BLaER1 (cell line): ENCODE measurements at regions not wholly inside any gene's neighbourhood (a gene's known extent, or its start where the extent isn't known, plus 50 kb on each side); places are given as distances from the start of the nearest gene placed in this dataset.
"Not testable (repeated sequence)": the region's sequence is repeated elsewhere in the genome, so short reads cannot be mapped to it uniquely, and the experiment has no call there.

Experiments used
- H3K27ac ChIP-seq: shearing (Covaris generic); formaldehyde crosslinking; 2 replicates; pipeline ENCODE4 v1.8.1; 2022
- H3K27me3 ChIP-seq: shearing (Covaris generic); formaldehyde crosslinking; 2 replicates; pipeline ENCODE4 v1.8.1; 2022
- H3K36me3 ChIP-seq: shearing (Covaris generic); formaldehyde crosslinking; 2 replicates; pipeline ENCODE4 v1.8.1; 2022
- H3K4me1 ChIP-seq: shearing (Covaris generic); formaldehyde crosslinking; 2 replicates; pipeline ENCODE4 v1.8.1; 2022
- H3K4me2 ChIP-seq: shearing (Covaris generic); formaldehyde crosslinking; 2 replicates; pipeline ENCODE4 v1.8.1; 2022
- H3K4me3 ChIP-seq: shearing (Covaris generic); formaldehyde crosslinking; 2 replicates; pipeline ENCODE4 v1.8.1; 2022
- H3K9ac ChIP-seq: shearing (Covaris generic); formaldehyde crosslinking; 2 replicates; pipeline ENCODE4 v1.8.1; 2022
- H3K9me3 ChIP-seq: shearing (Covaris generic); formaldehyde crosslinking; 2 replicates; pipeline ENCODE4 v1.8.1; 2022
- H4K20me1 ChIP-seq: shearing (Covaris generic); formaldehyde crosslinking; 2 replicates; pipeline ENCODE4 v1.8.1; 2022
- Cebpa-rat ChIP-seq: shearing (Covaris generic); IDR thresholded peaks from 2 replicates; pipeline ENCODE4 v1.8.1; 2022

GRCh38 chr2:8344144-8345097, 337.4 kb upstream of the ID2 start:
- no peak for TF ChIP-seq Cebpa-rat
- H3K9me3 ChIP-seq = peaks cover 7% of the 10 kb centered on the region
- no peaks in the 10 kb centered on the region for H3K4me1 ChIP-seq
- H3K27me3 ChIP-seq = no peaks in the 10 kb centered on the region
- H3K36me3 ChIP-seq = no peaks in the 10 kb centered on the region
- H3K4me2 ChIP-seq = no peak overlapping the region
- no peak overlapping the region for H3K27ac ChIP-seq
- no peak overlapping the region for H3K9ac ChIP-seq
- no peaks in the 10 kb centered on the region for H4K20me1 ChIP-seq
- H3K4me3 ChIP-seq = no peak overlapping the region

- H3K27ac ChIP-seq = no peak overlapping the region
These were observed 336.7 kb upstream of the ID2 start for GRCh38 chr2:8345200-8345599.

GRCh38 chr2:8346208-8346607, 335.6 kb upstream of the ID2 start:
- Histone ChIP-seq H3K27ac (no peak overlapping the region), H3K9me3 (no peaks in the 10 kb centered on the region), H3K27me3 (no peaks in the 10 kb centered on the region), H3K4me1 (no peaks in the 10 kb centered on the region), H3K9ac (no peak overlapping the region), H3K4me2 (no peak overlapping the region), H4K20me1 (no peaks in the 10 kb centered on the region), H3K4me3 (no peak overlapping the region), H3K36me3 (no peaks in the 10 kb centered on the region)
- no peak for TF ChIP-seq Cebpa-rat

More at GRCh38 chr2:8345200-8345599, 336.7 kb upstream of the ID2 start:
- no peak for TF ChIP-seq Cebpa-rat
- Histone ChIP-seq H3K9me3 (peaks cover 6% of the 10 kb centered on the region), H3K9ac (no peak overlapping the region), H4K20me1 (no peaks in the 10 kb centered on the region), H3K4me1 (no peaks in the 10 kb centered on the region), H3K4me2 (no peak overlapping the region), H3K36me3 (no peaks in the 10 kb centered on the region), H3K27me3 (no peaks in the 10 kb centered on the region), H3K4me3 (no peak overlapping the region)

- Histone ChIP-seq H3K27ac (no peak overlapping the region), H3K4me1 (no peaks in the 10 kb centered on the region), H3K9ac (no peak overlapping the region), H3K27me3 (no peaks in the 10 kb centered on the region), H4K20me1 (no peaks in the 10 kb centered on the region), H3K36me3 (no peaks in the 10 kb centered on the region), H3K4me3 (no peak overlapping the region), H3K4me2 (no peak overlapping the region), H3K9me3 (no peaks in the 10 kb centered on the region)
- no peak for TF ChIP-seq Cebpa-rat
These were observed 335.0 kb upstream of the ID2 start for GRCh38 chr2:8346706-8347430.

- H3K36me3 ChIP-seq, H3K27ac ChIP-seq, H3K4me1 ChIP-seq, H3K27me3 ChIP-seq, H4K20me1 ChIP-seq, H3K9me3 ChIP-seq, H3K4me2 ChIP-seq, H3K4me3 ChIP-seq, H3K9ac ChIP-seq: not testable (repeated sequence)
These were observed 332.9 kb upstream of the ID2 start for GRCh38 chr2:8348911-8349310.

- Histone ChIP-seq H4K20me1 (no peaks in the 10 kb centered on the region), H3K9ac (no peak overlapping the region), H3K36me3 (no peaks in the 10 kb centered on the region), H3K4me3 (no peak overlapping the region), H3K4me1 (peaks cover 11% of the 10 kb centered on the region), H3K9me3 (no peaks in the 10 kb centered on the region), H3K27me3 (no peaks in the 10 kb centered on the region), H3K27ac (no peak overlapping the region), H3K4me2 (no peak overlapping the region)
- TF ChIP-seq Cebpa-rat = no peak
These were observed 329.6 kb upstream of the ID2 start for GRCh38 chr2:8352296-8352695.

- no peak for TF ChIP-seq Cebpa-rat
- H3K4me2 ChIP-seq = no peak overlapping the region
- no peak overlapping the region for H3K27ac ChIP-seq
- H3K9ac ChIP-seq = no peak overlapping the region
- no peaks in the 10 kb centered on the region for H3K27me3 ChIP-seq
- no peaks in the 10 kb centered on the region for H3K9me3 ChIP-seq
- H3K36me3 ChIP-seq = no peaks in the 10 kb centered on the region
- no peak overlapping the region for H3K4me3 ChIP-seq
- H3K4me1 ChIP-seq = peaks cover 11% of the 10 kb centered on the region
- H4K20me1 ChIP-seq = no peaks in the 10 kb centered on the region
These were observed 328.9 kb upstream of the ID2 start for GRCh38 chr2:8352989-8353388.

GRCh38 chr2:8355102-8355859, 326.6 kb upstream of the ID2 start:
- H3K27me3 ChIP-seq = no peaks in the 10 kb centered on the region
- H3K4me2 ChIP-seq = peak overlapping the region; percentile 25; the same call in 1 of the 2 replicates
- H3K36me3 ChIP-seq = no peaks in the 10 kb centered on the region
- H3K9me3 ChIP-seq = no peaks in the 10 kb centered on the region
- no peak overlapping the region for H3K27ac ChIP-seq
- H3K9ac ChIP-seq = no peak overlapping the region
- TF ChIP-seq Cebpa-rat = no peak
- no peak overlapping the region for H3K4me3 ChIP-seq
- H4K20me1 ChIP-seq = no peaks in the 10 kb centered on the region
- peaks cover 11% of the 10 kb centered on the region for H3K4me1 ChIP-seq

- H3K4me1 ChIP-seq = peaks cover 11% of the 10 kb centered on the region
- no peak overlapping the region for H3K4me2 ChIP-seq
- no peaks in the 10 kb centered on the region for H3K36me3 ChIP-seq
- no peaks in the 10 kb centered on the region for H3K27me3 ChIP-seq
- no peak overlapping the region for H3K27ac ChIP-seq
- H4K20me1 ChIP-seq = no peaks in the 10 kb centered on the region
- no peak overlapping the region for H3K4me3 ChIP-seq
- TF ChIP-seq Cebpa-rat = no peak
- no peak overlapping the region for H3K9ac ChIP-seq
- no peaks in the 10 kb centered on the region for H3K9me3 ChIP-seq
These were observed 323.9 kb upstream of the ID2 start for GRCh38 chr2:8357738-8358518.
